Psoas muscle (tissue), 7 donors: ENCODE measurements at regions not wholly inside any gene's neighbourhood (a gene's known extent, or its start where the extent isn't known, plus 50 kb on each side); places are given as distances from the start of the nearest gene placed in this dataset.

ENCODE experiments used
- ATAC-seq, 4 donors: fragments of 200-7000 bp; cut with Tn5 transposase; one replicate each; pipeline ENCODE4 v1.9.1; 2020; ENCODE audit warnings: moderate library complexity in 3 of 4, mild to moderate bottlenecking in 2 of 4
- DNase-seq, 2 donors: peaks; one replicate each; pipeline ENCODE4 v3.0.0-alpha.2; 2020
- H3K27ac ChIP-seq: fragments of 200-600 bp; one replicate; pipeline ENCODE4 v1.8.0; 2022
- H3K27me3 ChIP-seq, 3 donors: fragments of 200-600 bp in 1 of 3; one replicate each; pipeline versions ENCODE4 v1.6.1 to v1.8.0; 2013 to 2022; ENCODE audit warnings: low read length in 2 of 3, mild to moderate bottlenecking in 2 of 3, moderate library complexity in 1 of 3; ENCODE audit not compliant: insufficient read depth in 3 of 3
- H3K36me3 ChIP-seq, 2 donors: fragments of 200-600 bp in 1 of 2; one replicate each; pipeline versions ENCODE4 v1.6.1 to v1.8.0; 2013 to 2022; ENCODE audit warnings: low read depth in 1 of 2, mild to moderate bottlenecking in 1 of 2, moderate library complexity in 1 of 2; ENCODE audit not compliant: insufficient read depth in 1 of 2
- H3K4me1 ChIP-seq: fragments of 200-600 bp; one replicate; pipeline ENCODE4 v1.8.0; 2022
- H3K4me3 ChIP-seq: fragments of 200-600 bp; one replicate; pipeline ENCODE4 v1.8.0; 2022; ENCODE audit warnings: mild to moderate bottlenecking
- H3K9me3 ChIP-seq: fragments of 200-600 bp; one replicate; pipeline ENCODE4 v1.8.0; 2022
- CTCF ChIP-seq: fragments of 200-600 bp; IDR thresholded peaks from one replicate; pipeline ENCODE4 v1.8.0; 2022; ENCODE audit warnings: antibody characterized with exemption
- whole genome bisulfite sequencing, 3 donors: extraction: QIAGEN DNeasy Blood & Tissue Kit; methylation state at CpG; one replicate each; pipeline versions ENCODE4 v1.1.6 to v1.1.7; 2013; 5-methylcytosine and 5-hydroxymethylcytosine counted together
- intact Hi-C, 2 donors: fragments of 100-400 bp; cut with DNase I; formaldehyde crosslinking; loops; one replicate each; pipeline versions ENCODE4 v1.11.0 to v1.14.2; 2022
- donor health status: healthy with polysubstance abuse.
- donor health status: DM: no; HTN: no; CAD: no; lungs with moderate emphysema.
- donor health status: Bipolar disorder and iron deficiency.
- donor health status: healthy.
- donor health status: DM: yes; HTN: yes; CAD: no.
- donor health status: DM: no; HTN: no; CAD: no.
- donor health status: DM: yes; HTN: yes; CAD: no.

- Histone ChIP-seq H3K9me3 (no peaks in the 10 kb centered on the region), H3K27ac (no peak overlapping the region), H3K4me1 (no peaks in the 10 kb centered on the region), H3K27me3 (no peaks in the 10 kb centered on the region), H3K36me3 (no peaks in the 10 kb centered on the region), H3K4me3 (no peak overlapping the region)
- intact Hi-C loops: no loop called here
- 74 to 77% (median 76%) methylated on average over 8 of the region's 8 CpGs for WGBS, 3 donors
- no peak for DNase-seq
- no peak for TF ChIP-seq CTCF
- no peak for ATAC-seq
Measured at GRCh38 chr7:153398789-153399553, 639.4 kb downstream of the ACTR3B start.

GRCh38 chr7:153399554-153399940 is 640.0 kb downstream of the ACTR3B start:
- no peaks in the 10 kb centered on the region for H3K4me1 ChIP-seq
- 90 to 93% (median 93%) methylated on average over 1 of the region's 1 CpG for WGBS, 3 donors
- no peaks in the 10 kb centered on the region for H3K36me3 ChIP-seq
- TF ChIP-seq CTCF: no peak
- ATAC-seq (no peak), DNase-seq (no peak)
- H3K4me3 ChIP-seq: no peak overlapping the region
- H3K9me3 ChIP-seq: no peaks in the 10 kb centered on the region
- H3K27ac ChIP-seq: no peak overlapping the region
- intact Hi-C loops: no loop called here
- H3K27me3 ChIP-seq: no peaks in the 10 kb centered on the region

GRCh38 chr7:153400735-153401593 is 641.4 kb downstream of the ACTR3B start:
- intact Hi-C loops: no loop called here
- no peak overlapping the region for H3K27ac ChIP-seq
- ATAC-seq (no peak), DNase-seq (no peak)
- no peaks in the 10 kb centered on the region for H3K9me3 ChIP-seq
- no peaks in the 10 kb centered on the region for H3K27me3 ChIP-seq
- no peak overlapping the region for H3K4me3 ChIP-seq
- H3K4me1 ChIP-seq: no peaks in the 10 kb centered on the region
- no peaks in the 10 kb centered on the region for H3K36me3 ChIP-seq
- 81 to 88% (median 87%) methylated on average over 19 of the region's 19 CpGs for WGBS, 3 donors
- no peak for TF ChIP-seq CTCF

- no peaks in the 10 kb centered on the region for H3K4me1 ChIP-seq
- WGBS, 3 donors: 79 to 86% (median 83%) methylated on average over 9 of the region's 9 CpGs
- no peak for DNase-seq
Measured at GRCh38 chr7:153401795-153402720, 642.5 kb downstream of the ACTR3B start.

More at GRCh38 chr7:153401795-153402720, 642.5 kb downstream of the ACTR3B start:
- H3K36me3 ChIP-seq: no peaks in the 10 kb centered on the region
- no peak for ATAC-seq
- no peak overlapping the region for H3K4me3 ChIP-seq
- no peak overlapping the region for H3K27ac ChIP-seq
- H3K9me3 ChIP-seq: no peaks in the 10 kb centered on the region
- H3K27me3 ChIP-seq: no peaks in the 10 kb centered on the region
- no peak for TF ChIP-seq CTCF
- intact Hi-C loops: no loop called here
